Frontal cortex (tissue), 3 donors: ENCODE measurements at regions not wholly inside any gene's neighbourhood (a gene's known extent, or its start where the extent isn't known, plus 50 kb on each side); places are given as distances from the start of the nearest gene placed in this dataset.

ENCODE experiments used
- DNase-seq, 2 donors: peaks; one replicate each; pipeline ENCODE4 v3.0.0; 2012; ENCODE audit warnings: low spot score in 2 of 2
- FAIRE-seq: peaks from 2 replicates; lab custom pipeline; 2012; peaks lifted over from hg19 to GRCh38; lab: Jason Lieb, UNC
- donor health status: control.
- donor health status: control.
- donor health status: control.

GRCh38 chr11:29786092-29786491, 230.7 kb downstream of the KCNA4 start:
- DNase-seq: no peak
- no peak for FAIRE-seq

GRCh38 chr11:29783506-29783905, 233.3 kb downstream of the KCNA4 start:
- no peak for DNase-seq
- FAIRE-seq: no peak

- DNase-seq (no peak), FAIRE-seq (no peak)
Observed at GRCh38 chr11:29782447-29782846, 234.4 kb downstream of the KCNA4 start.

- DNase-seq (no peak), FAIRE-seq (no peak)
Observed at GRCh38 chr11:29781268-29781667, 235.6 kb downstream of the KCNA4 start.

- DNase-seq: no peak
- no peak for FAIRE-seq
Observed at GRCh38 chr11:29780756-29781155, 236.1 kb downstream of the KCNA4 start.

- FAIRE-seq (no peak), DNase-seq (peak in 1 of 2 donors; percentile 4)
Observed at GRCh38 chr11:29773656-29774264, 243.1 kb downstream of the KCNA4 start.

- FAIRE-seq: no peak
- no peak for DNase-seq
Observed at GRCh38 chr11:29756871-29757270, 260.0 kb downstream of the KCNA4 start.

GRCh38 chr11:29755474-29755873, 261.4 kb downstream of the KCNA4 start:
- DNase-seq: no peak
- FAIRE-seq: no peak

- no peak for FAIRE-seq
- DNase-seq: no peak
Observed at GRCh38 chr11:29751618-29752017, 265.2 kb downstream of the KCNA4 start.

GRCh38 chr11:29750392-29750791, 266.4 kb downstream of the KCNA4 start:
- DNase-seq (no peak), FAIRE-seq (no peak)

GRCh38 chr11:29734287-29734686, 282.5 kb downstream of the KCNA4 start:
- FAIRE-seq (no peak), DNase-seq (no peak)

- no peak for FAIRE-seq
Observed at GRCh38 chr11:29713831-29714320, 303.0 kb downstream of the KCNA4 start.

GRCh38 chr11:29712616-29713015, 304.2 kb downstream of the KCNA4 start:
- no peak for DNase-seq
- no peak for FAIRE-seq

More at GRCh38 chr11:29713831-29714320, 303.0 kb downstream of the KCNA4 start:
- DNase-seq: no peak

GRCh38 chr11:29707924-29708323, 308.9 kb downstream of the KCNA4 start:
- no peak for FAIRE-seq
- no peak for DNase-seq

GRCh38 chr11:29685361-29685760, 331.5 kb downstream of the KCNA4 start:
- DNase-seq (no peak), FAIRE-seq (no peak)

- FAIRE-seq (no peak), DNase-seq (no peak)
Observed at GRCh38 chr11:29682856-29683255, 334.0 kb downstream of the KCNA4 start.

- no peak for FAIRE-seq
- no peak for DNase-seq
Observed at GRCh38 chr11:29679996-29680395, 336.8 kb downstream of the KCNA4 start.

- no peak for FAIRE-seq
- no peak for DNase-seq
Observed at GRCh38 chr11:29676993-29677392, 339.8 kb downstream of the KCNA4 start.

- FAIRE-seq (no peak), DNase-seq (no peak)
Observed at GRCh38 chr11:29669310-29669709, 347.5 kb downstream of the KCNA4 start.

GRCh38 chr11:29657709-29658108, 359.1 kb downstream of the KCNA4 start:
- no peak for FAIRE-seq

GRCh38 chr11:29656597-29656996, 360.2 kb downstream of the KCNA4 start:
- DNase-seq (no peak), FAIRE-seq (no peak)

More at GRCh38 chr11:29657709-29658108, 359.1 kb downstream of the KCNA4 start:
- no peak for DNase-seq

- FAIRE-seq (peak; percentile 81), DNase-seq (no peak)
Observed at GRCh38 chr11:29645373-29645772, 371.5 kb downstream of the KCNA4 start.
